Smooth muscle cell of the brain vasculature (primary cell): ENCODE measurements at regions not wholly inside any gene's neighbourhood (a gene's known extent, or its start where the extent isn't known, plus 50 kb on each side); places are given as distances from the start of the nearest gene placed in this dataset.

Source experiments
- DNase-seq: peaks from one replicate; pipeline ENCODE4 v3.0.0-alpha.2; 2012; ENCODE audit warnings: low read depth, low spot score

DNA sequence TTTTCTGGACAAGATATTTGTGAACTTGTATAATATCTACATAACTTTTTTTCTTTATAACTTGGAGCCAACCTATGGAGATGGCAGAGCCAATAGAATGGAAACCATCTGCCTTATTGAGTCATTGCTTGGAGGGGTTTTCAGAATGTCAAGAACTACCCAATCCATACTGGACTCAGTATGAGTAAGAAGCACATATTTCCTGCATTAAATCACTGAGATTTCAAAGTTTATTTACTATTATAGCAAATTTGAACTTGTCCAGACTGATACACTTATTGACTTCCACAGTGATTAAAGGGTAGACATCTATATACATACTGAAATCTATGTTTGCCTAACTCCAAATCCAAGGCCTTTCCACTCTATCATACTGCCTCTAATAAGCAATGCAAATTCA is 704.0 kb downstream of the KCNA4 start:
- no peak for DNase-seq

DNA sequence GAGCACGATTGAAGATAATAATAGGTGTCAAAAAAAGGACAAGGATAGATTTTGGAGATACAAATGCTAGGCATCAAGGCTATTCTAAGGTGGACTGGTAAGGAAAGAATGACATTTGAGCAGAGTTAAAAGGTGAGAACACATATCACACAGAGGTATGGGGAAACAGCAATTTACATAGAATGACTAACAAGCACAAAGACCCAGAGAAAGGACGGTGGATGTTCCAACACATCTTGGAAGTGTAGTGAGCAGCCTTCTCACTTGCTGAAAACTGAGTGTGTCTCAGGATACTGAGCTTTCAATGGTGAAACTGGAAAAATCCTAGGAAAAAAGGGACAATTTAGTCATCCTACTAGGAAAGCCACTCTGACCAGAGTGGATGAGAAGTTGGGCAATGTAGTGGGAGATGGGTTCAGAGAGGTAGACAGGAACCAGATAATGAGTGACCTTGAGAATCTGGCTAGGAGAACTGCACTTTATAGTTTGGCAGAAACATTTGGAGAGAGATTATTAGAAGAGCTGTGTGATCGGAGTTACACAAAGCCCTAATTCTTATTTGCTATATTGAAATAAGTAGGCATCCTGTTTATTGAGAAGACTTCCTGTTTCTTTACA is 706.0 kb downstream of the KCNA4 start:
- DNase-seq = no peak

DNA sequence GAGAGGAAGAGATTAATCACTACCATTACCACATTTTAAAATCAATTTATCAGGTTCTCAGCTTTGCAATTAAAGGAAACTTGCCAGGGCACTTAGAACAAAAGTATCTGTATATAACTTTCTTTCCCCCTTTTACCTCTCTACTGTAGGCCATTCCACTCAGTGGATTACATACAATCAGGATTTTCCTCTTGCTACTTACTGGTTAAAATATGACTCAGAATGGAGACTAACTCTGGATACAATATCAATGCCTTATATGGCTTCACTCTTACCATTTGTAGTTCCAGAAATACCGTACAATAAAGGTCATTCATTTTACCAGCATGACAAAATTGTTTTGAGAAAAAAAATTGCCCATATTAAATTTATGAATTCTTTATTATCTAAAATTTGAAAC is 706.8 kb downstream of the KCNA4 start:
- DNase-seq = no peak

- no peak for DNase-seq
These were observed 710.3 kb downstream of the KCNA4 start for GRCh38 chr11:29306527-29306926.

DNA sequence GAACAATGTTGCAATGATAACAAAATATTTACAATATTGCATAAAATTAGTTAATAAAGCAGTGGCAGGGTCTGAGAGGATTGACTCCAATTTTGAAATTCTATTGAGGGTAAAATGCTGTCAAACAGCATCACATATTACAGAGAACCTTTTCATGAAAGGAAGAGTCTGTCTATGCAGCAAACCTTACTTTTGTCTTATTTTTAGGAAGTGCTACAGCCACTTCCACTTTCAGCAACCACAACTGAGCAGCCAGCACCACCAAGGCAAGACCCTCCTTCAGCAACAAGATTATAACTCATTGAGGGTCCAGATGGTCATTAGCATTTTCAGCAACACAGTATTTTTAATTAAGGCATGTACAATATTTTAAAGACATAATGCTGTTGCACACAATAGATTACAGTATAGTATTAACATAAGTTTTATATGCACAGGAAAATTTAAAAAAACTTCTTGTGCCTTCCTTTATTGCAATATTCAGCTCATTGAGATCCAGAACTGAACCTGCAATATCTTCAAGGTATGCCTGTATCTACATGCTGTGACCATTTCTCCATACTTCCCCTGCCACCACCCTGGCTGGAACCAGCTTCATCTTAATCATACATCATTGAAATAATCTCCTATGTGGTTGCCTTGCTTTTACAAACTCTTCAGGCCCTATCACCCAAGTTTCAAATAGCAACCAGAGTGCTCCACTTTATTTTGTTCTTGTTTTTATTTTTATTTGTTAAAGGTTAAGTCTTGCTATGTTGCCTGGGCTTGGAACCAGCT is 711.2 kb downstream of the KCNA4 start:
- DNase-seq = no peak

DNA sequence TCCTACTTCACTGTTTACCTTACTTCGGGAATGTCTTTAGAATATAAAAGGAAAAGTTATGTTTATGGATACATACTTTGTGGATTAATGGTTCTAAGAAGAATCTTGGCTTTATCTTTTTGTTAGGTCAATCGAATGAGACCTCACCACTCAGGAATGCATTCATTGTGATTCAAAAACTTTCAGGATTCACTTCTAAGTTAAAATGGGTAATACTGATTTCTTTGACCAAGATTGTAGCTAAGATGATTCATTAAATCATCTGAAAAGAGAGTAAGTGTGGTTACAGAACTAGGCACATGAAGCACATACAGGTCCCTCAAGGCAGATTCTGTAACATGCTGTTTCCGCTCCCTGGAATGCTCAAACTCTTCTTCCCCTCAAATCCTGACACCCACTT is 716.4 kb downstream of the KCNA4 start:
- no peak for DNase-seq

- no peak for DNase-seq
These were observed 720.1 kb downstream of the KCNA4 start for GRCh38 chr11:29296680-29297079.

GRCh38 chr11:29293825-29294224 is 723.0 kb downstream of the KCNA4 start:
- no peak for DNase-seq

- peak; percentile 87 for DNase-seq
These were observed 734.7 kb downstream of the KCNA4 start for GRCh38 chr11:29282088-29282487.

GRCh38 chr11:29281271-29281777 is 735.5 kb downstream of the KCNA4 start:
- DNase-seq = no peak

DNA sequence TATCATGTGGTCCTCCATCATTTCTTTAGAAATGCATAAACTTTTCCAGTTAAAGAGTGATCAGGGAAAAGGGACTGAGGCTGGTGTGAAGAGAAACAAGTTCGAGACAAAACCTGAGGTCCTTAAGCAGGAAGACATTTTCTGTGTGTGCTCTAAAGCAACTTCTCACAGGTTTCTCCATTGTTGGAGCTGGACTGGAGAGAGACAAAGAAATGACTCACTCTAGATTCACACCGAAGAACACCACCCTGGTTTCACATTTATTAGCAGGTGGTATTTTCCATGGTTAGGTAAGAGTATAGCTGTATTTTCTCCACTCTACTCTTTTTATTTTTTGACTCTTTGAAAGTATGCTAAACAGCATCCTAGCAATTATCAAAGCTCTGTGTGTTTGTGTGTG is 736.4 kb downstream of the KCNA4 start:
- no peak for DNase-seq

GRCh38 chr11:29279716-29280115 is 737.1 kb downstream of the KCNA4 start:
- DNase-seq = no peak

- DNase-seq = peak; percentile 12
These were observed 744.7 kb downstream of the KCNA4 start for GRCh38 chr11:29272019-29272654.

- DNase-seq = no peak
These were observed 745.2 kb downstream of the KCNA4 start for GRCh38 chr11:29271616-29272015.

DNA sequence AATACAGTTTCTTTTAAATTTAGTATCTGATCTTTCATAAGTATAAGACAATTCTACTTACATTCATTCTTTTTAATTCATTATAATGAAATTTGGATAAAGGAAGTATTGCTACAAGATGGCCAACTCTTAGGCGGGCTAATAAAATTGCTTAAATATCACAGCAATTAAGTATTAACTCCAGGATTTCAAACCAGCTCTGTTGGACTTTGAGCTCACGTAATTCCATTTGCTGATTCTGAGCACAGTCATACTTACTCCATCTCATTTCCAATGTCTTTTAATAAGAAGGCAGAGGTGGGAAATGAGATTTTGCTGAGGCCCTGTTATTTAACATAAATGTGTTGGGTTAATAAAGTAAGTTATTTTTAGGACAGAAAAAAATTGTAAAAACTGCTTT is 748.1 kb downstream of the KCNA4 start:
- no peak for DNase-seq

DNA sequence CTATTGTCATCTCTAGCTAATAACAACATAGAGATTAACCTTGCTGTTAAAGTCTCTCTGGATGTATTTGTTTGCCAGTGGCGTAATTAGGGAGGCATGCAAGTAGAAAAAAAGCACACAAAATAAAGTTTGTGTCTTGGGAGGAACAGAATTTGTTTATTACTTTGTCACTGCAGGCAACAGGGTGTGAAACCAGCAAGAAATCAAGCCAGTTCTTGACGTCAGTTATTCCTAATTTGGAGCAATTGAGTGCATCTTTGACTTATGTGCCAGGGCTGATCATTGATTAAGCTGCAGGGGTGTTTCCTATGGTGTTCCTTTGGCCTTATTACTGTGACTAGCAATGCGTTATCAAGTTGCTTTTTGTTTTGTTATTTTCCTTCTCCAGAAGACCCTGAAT is 751.0 kb downstream of the KCNA4 start:
- DNase-seq = no peak

- DNase-seq = no peak
These were observed 751.4 kb downstream of the KCNA4 start for GRCh38 chr11:29265381-29265780.

- DNase-seq = no peak
These were observed 752.7 kb downstream of the KCNA4 start for GRCh38 chr11:29263971-29264682.

- DNase-seq = no peak
These were observed 755.0 kb downstream of the KCNA4 start for GRCh38 chr11:29261831-29262230.

DNA sequence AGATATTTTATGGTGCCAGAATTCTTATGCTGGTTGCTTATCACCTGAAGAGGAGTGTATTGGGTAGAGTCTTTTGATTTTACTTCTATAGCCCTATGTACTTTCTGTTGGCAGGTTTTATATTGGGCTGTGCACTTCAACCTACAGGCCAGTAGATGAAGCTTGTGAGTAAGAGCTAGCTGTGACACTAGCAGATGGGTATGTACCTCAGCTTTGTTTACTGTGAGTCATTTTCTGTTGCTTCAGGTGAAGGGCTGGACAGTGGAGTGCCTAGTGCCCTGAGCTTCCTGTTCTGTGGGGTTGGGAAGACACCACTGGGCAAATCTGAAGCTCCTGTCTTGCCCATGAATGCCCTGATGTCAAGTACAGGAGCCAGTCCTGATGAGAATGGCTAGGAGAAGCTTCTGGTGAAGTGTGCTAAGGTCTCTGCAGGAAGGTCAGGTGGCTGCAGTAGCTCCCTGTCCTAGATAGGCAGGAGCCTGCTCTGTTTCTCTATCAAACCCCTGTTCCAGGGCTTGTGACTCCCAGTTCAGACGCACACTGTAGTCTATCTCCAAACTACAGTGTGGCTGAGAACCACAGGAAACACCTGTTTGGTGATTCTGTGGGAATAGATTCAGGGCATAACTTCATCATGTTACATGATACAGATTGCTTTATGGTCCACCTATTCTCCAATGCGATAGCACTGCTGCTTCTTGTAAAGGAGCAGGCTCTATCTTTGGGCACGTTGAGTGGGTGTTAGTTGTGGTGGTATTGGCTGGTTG is 755.7 kb downstream of the KCNA4 start:
- no peak for DNase-seq

- no peak for DNase-seq
These were observed 758.4 kb downstream of the KCNA4 start for GRCh38 chr11:29258411-29258810.
